NCI-H526 treated with DMSO at 0.1 percent for 48 hours (cell line): ENCODE measurements at regions not wholly inside any gene's neighbourhood (a gene's known extent, or its start where the extent isn't known, plus 50 kb on each side); places are given as distances from the start of the nearest gene placed in this dataset.

Source experiments
- DNase-seq: peaks from one replicate; lab custom pipeline; 2025; lab: John Stamatoyannopoulos, UW

GRCh38 chr13:79663977-79664636 lies 183.2 kb downstream of the NDFIP2 start:
- DNase-seq: no peak

GRCh38 chr13:79663435-79663834 lies 182.5 kb downstream of the NDFIP2 start:
- DNase-seq: no peak

GRCh38 chr13:79662882-79663281 lies 181.9 kb downstream of the NDFIP2 start:
- no peak for DNase-seq

DNA sequence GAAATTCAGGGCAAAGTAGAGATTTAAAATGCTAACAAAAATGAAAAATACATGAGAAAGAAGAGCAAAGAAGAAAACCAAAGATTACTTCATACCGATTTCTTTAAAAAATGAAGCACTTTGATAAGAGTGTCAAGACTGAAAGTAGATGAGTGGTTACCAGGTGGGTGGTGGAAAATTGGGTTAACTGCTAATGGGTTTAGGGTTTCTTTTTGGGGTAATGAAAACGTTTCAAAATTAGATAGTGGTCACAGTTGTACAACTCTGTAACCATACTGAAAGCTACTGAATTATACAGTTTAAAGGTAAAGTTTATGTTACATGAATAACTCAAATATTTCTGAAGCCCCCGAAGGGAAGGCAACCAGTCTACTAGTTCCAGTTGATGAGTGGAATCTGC lies 179.4 kb downstream of the NDFIP2 start:
- no peak for DNase-seq

GRCh38 chr13:79659121-79659521 lies 178.2 kb downstream of the NDFIP2 start:
- no peak for DNase-seq

GRCh38 chr13:79658333-79658975 lies 177.5 kb downstream of the NDFIP2 start:
- DNase-seq: no peak

DNA sequence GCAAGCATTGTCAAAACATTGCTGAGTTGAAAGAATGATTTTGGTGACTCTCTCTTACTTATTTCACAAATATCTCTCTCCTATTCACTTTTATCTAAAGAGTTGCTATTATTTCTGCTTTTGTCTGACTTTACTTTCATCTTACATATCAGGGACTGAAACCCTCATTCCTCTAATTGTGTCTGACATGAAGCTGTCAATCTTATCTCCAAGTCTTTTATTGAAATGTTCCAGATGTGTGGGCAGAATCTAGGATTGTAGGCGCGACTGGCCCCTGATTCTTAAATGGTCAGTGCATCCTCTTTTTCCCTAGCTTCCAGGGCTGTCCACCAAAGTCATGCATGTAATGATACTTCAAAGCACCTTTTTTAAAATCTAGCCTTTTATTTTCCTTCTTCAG lies 174.6 kb downstream of the NDFIP2 start:
- DNase-seq: no peak

DNA sequence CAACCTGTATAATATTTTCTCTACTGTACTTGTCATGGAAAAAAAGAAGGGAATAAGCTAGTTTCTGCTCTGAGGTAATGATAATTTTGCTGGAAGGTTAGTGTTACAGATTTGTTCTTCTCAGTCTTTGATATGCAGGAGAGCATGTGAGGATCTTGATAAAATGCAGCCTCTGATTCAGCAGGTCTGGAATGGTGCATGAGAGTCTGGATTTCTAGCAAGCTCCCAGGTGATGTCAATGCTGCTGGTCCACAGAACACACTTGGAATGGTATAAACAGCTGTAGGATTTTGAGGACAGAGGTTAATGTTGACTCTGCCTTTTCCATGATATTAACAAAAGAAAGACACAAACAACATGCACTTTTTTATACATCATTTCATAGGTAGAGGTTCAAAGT lies 173.6 kb downstream of the NDFIP2 start:
- DNase-seq: no peak

DNA sequence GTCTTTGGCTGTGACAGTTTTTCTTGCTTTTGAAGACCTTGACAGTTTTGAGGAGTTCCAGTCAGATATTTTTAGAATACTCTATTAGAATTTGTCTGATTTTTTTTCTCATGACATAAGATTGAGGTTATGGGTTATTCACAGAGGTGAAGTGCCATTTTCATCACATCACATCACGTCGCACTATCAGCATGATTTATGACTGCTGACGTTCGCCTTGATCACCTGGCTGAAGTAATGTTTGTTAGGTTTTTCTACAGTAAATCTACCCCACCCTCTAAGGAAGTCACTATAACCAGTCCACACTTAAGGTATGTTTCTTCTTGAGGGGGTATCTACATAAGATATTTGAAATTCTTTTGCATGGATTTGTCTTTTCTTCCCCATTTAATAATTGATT lies 169.7 kb downstream of the NDFIP2 start:
- no peak for DNase-seq

DNA sequence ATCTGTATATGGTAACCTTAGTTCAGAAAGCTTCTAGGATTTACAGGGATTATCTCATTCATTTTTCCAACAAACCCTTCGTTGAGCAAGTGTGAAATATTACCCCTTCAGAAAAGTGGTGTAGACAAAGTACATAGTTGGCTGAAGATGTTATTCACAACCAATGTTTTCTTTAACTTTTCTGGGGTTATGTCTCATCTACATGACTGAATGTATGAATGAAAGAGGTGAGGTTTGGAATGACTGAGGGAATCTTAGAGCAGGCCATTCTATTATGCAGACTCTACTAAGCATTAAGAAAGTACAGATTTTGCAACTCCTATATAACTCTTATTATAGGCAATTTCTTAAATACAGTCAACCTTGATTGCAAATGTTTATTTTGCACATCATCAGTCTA lies 167.2 kb downstream of the NDFIP2 start:
- no peak for DNase-seq

GRCh38 chr13:79647533-79647932 lies 166.6 kb downstream of the NDFIP2 start:
- no peak for DNase-seq

DNA sequence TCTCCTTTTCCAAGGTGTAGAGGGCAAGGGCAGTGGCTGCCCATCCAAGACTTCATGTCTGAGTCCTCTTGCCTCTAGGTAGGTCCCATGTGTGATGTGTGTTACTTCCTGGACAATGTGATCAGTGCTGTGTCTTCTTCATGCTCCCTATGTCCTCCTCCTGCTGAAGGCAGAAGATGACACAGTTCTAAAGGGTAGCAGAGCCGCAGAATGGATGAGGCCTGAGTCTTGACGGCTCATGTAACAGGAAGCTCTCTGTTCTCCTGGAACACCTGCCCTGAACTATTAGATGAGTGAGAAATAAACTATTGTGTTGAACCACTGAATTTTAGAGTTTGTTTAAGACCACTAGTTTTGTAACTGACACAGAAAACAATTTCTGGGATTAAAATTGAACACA lies 165.9 kb downstream of the NDFIP2 start:
- DNase-seq: no peak

DNA sequence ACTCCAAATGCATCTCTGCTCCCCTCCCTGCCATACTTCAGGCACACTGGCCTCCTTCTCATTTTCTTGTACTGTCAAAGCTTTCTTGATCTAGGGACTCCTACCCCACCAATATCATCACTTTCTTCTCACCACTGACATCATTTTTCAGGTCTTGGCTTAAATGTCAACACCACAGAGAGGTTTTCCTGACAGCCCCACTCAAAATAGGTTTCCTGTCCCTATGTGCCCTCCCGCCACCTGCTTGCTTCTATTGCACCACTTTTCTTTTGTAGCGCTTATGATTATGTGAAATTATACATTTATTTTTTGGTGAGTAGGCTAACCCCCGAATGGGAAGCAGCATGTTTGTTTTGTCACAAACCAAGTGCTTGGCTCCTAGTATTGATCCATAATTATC lies 164.6 kb downstream of the NDFIP2 start:
- no peak for DNase-seq

DNA sequence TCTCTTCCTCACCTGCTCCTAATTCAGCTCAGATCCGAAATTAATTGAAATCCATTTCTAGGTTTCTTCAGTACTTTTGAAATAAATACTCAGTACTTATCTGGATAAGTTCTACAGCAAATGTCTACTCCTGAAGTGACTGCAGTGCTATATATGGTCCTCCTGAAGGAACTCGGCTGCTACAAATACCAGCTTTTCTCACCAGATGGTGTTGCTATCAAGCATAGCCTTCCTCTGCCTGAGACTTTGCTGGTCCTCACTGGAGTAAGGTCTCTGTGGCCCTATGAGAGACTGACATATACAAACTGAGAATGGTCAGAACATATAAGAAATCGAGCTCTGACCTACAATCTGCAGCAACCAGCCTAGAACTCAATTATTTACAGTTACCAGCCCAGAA lies 161.6 kb downstream of the NDFIP2 start:
- no peak for DNase-seq

DNA sequence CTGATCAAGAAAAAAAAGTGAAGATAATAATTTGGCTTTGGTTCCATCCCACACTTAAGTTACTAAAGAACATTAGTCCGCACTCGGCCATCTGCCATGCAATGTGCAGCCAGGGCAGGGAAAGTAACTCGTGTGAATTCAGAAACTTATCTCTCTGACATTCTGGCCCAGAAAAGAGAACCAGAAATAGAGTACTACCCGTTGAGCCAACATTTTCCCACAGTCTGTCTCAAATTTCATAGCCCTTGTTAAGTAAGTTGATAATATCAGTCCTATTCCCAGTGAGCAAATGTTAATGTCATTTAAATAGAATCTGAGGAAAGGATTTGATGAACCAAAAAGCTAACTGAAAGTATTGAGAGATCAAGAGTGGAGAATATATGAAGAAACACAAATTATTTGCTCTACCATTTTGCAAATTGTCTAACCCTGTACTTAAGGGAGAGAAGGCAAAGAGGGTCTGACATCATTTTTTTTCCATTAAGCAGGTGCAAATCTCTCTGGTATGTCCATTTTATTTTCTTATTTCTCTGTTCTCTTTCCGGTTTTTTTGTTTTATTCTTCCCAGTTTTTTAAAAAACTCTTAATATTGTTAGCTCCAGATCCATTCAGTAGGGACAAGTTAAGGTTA lies 156.3 kb downstream of the NDFIP2 start:
- DNase-seq: no peak

- no peak for DNase-seq
Measured at GRCh38 chr13:79631051-79631659, 150.2 kb downstream of the NDFIP2 start.

- no peak for DNase-seq
Measured at GRCh38 chr13:79628463-79628862, 147.5 kb downstream of the NDFIP2 start.

DNA sequence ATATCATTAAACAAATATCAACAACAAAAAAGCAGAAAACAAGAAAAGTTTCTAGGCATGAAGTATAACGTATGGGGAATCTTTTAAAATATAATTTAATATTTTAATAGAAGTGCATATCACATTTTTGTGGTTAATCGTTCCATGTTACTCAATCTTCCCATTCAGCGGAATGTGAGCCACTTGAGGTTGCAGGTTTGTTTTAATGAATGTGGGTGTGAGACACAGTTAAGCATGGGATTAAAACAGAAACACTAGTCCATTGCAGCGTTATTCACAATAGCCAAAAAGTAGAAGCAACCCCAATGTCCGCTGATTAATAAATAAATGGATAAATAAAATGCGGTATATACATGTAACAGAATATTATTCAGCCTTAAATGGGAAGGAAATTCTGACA lies 146.0 kb downstream of the NDFIP2 start:
- DNase-seq: no peak

GRCh38 chr13:79625517-79625916 lies 144.6 kb downstream of the NDFIP2 start:
- DNase-seq: no peak

DNA sequence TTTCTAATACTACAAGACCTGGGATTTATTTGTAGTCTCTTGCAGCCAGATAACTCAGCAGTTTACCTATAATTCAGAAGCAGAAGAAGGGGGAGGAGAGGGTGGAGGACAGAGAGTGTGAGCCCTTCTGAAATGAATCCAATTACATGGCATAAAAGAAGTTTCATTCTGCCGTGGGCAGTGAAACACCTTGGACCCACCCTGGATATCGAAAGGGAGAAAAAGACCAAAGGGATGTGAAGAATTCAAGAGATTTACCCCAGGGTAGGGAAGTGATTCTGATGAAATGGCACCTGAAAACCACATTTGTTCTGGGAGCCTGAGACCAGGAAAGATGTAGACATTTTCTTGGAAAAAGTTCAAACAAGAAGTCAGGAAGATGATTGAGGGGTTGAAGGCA lies 140.9 kb downstream of the NDFIP2 start:
- no peak for DNase-seq

DNA sequence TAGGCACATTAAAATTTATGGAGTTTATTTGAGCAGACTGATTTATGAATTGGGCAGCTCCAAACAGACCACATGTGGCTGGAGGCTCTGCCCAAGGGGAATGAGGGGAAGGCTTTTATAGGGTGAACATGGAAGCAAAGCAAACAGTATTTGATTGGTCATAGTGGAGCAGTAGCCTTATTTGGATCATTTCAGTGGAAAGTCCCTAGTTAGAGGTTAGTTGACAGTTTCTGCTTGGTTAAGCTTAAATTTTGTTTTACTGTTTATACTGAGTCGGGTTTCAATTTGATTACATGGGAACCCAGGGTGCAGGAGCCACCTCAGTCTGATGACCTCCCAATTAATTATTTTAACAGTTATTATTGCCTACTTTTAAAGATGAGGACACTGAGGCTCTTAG lies 140.5 kb downstream of the NDFIP2 start:
- DNase-seq: no peak

GRCh38 chr13:79614250-79614918 lies 133.4 kb downstream of the NDFIP2 start:
- DNase-seq: no peak

DNA sequence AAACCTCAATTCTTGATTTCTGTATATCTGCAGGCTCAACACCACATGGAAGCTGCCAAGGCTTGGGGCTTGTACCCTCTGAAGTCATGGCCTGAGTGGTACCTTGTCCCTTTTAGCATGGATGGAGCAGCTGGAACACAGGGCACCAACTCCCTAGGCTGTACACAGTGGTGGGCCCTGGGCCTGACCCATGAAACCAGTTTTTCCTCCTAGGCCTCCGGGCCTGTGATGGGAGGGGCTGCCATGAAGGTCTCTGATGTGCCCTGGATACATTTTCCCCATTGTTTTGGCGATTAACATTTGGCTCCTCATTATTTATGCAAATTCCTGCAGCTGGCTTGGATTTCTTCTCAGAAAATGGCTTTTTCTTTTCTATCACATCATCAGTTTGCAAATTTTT lies 131.6 kb downstream of the NDFIP2 start:
- DNase-seq: no peak
